Endodermal cell (in vitro differentiated cells): ENCODE measurements at regions not wholly inside any gene's neighbourhood (a gene's known extent, or its start where the extent isn't known, plus 50 kb on each side); places are given as distances from the start of the nearest gene placed in this dataset.

ENCODE experiments used
- DNase-seq: peaks from one replicate; pipeline ENCODE4 v3.0.0-alpha.2; 2017
- H3K27ac ChIP-seq: 2 replicates; pipeline ENCODE4 v1.5.1; 2013; ENCODE audit warnings: mild to moderate bottlenecking, low read depth, low read length, moderate library complexity
- H3K27me3 ChIP-seq: 2 replicates; pipeline ENCODE4 v1.6.1; 2013; ENCODE audit warnings: mild to moderate bottlenecking, low read length, moderate library complexity; ENCODE audit not compliant: insufficient read depth, control insufficient read depth, poor library complexity, severe bottlenecking
- H3K36me3 ChIP-seq: 2 replicates; pipeline ENCODE4 v1.7.0; 2013; ENCODE audit warnings: mild to moderate bottlenecking, low read length, moderate library complexity; ENCODE audit not compliant: control insufficient read depth, insufficient read depth
- H3K4me1 ChIP-seq: one replicate; pipeline ENCODE4 v1.7.0; 2013; ENCODE audit warnings: low read length; ENCODE audit not compliant: control insufficient read depth, insufficient read depth
- H3K4me3 ChIP-seq: 2 replicates; pipeline ENCODE4 v1.5.1; 2013; ENCODE audit warnings: mild to moderate bottlenecking, low read length, moderate library complexity
- H3K9ac ChIP-seq: 2 replicates; pipeline ENCODE4 v1.6.1; 2013; ENCODE audit warnings: mild to moderate bottlenecking, low read length, moderate library complexity; ENCODE audit not compliant: poor library complexity, severe bottlenecking; ENCODE audit errors: extremely low read depth
- H3K9me3 ChIP-seq: 2 replicates; pipeline ENCODE4 v1.6.1; 2013; ENCODE audit warnings: mild to moderate bottlenecking, low read length, moderate library complexity; ENCODE audit not compliant: control insufficient read depth
- H3K27ac Mint-ChIP-seq: 2 replicates; pipeline ENCODE4 v1.8.0; 2020; ENCODE audit warnings: mixed read lengths
- H3K27me3 Mint-ChIP-seq: 2 replicates; pipeline ENCODE4 v1.8.0; 2021; ENCODE audit warnings: mild to moderate bottlenecking, mixed read lengths; ENCODE audit not compliant: insufficient read depth
- H3K36me3 Mint-ChIP-seq: 2 replicates; pipeline ENCODE4 v1.8.0; 2020; ENCODE audit warnings: low read depth, mixed read lengths
- H3K4me1 Mint-ChIP-seq: 2 replicates; pipeline ENCODE4 v1.8.0; 2020; ENCODE audit warnings: mixed read lengths
- H3K4me3 Mint-ChIP-seq: 2 replicates; pipeline ENCODE4 v1.8.0; 2020; ENCODE audit warnings: mild to moderate bottlenecking, moderate library complexity, mixed read lengths
- H3K9me3 Mint-ChIP-seq: 2 replicates; pipeline ENCODE4 v1.8.0; 2020; ENCODE audit warnings: mild to moderate bottlenecking, mixed read lengths
- CTCF ChIP-seq: fragments of 200-600 bp; sonication (generic); conservative IDR thresholded peaks from 2 replicates; pipeline ENCODE4 v1.5.0; 2021; ENCODE audit warnings: antibody characterized with exemption, mild to moderate bottlenecking
- WGBS, 2 experiments: methylation state at CpG; one replicate each; pipeline versions ENCODE4 v1.1.5 to v1.1.7; 2013; ENCODE audit warnings: missing lambda C conversion rate in 2 of 2, mixed read lengths in 1 of 2; ENCODE audit not compliant: insufficient coverage in 1 of 2, insufficient read length in 1 of 2; 5-methylcytosine and 5-hydroxymethylcytosine counted together

- Histone ChIP-seq H3K9me3 (no peaks in the 10 kb centered on the region), H3K4me1 (peaks cover 8% of the 10 kb centered on the region), H3K4me3 (no peak overlapping the region), H3K9ac (no peak overlapping the region), H3K36me3 (no peaks in the 10 kb centered on the region), H3K27me3 (no peaks in the 10 kb centered on the region), H3K27ac (no peak overlapping the region)
- no peak overlapping the region for H3K4me3 Mint-ChIP-seq
- H3K27ac Mint-ChIP-seq = no peak overlapping the region
- no peak for TF ChIP-seq CTCF
- peaks cover 5% of the 10 kb centered on the region for H3K27me3 Mint-ChIP-seq
- peaks cover 14% of the 10 kb centered on the region for H3K4me1 Mint-ChIP-seq
- no peaks in the 10 kb centered on the region for H3K36me3 Mint-ChIP-seq
- WGBS, 2 experiments = 81 to 86% methylated on average over 1 of the region's 1 CpG
- no peaks in the 10 kb centered on the region for H3K9me3 Mint-ChIP-seq
- DNase-seq = no peak
These were observed 53.3 kb upstream of the SLC22A23 start for GRCh38 chr6:3510178-3510577.

- no peak for DNase-seq
- H3K4me1 ChIP-seq = peaks cover 8% of the 10 kb centered on the region
- H3K27ac ChIP-seq = no peak overlapping the region
- H3K27me3 ChIP-seq = no peaks in the 10 kb centered on the region
- TF ChIP-seq CTCF = no peak
- no peak overlapping the region for H3K9ac ChIP-seq
- H3K9me3 Mint-ChIP-seq = peaks cover 2% of the 10 kb centered on the region
- H3K4me3 ChIP-seq = no peak overlapping the region
- H3K27me3 Mint-ChIP-seq = no peaks in the 10 kb centered on the region
- peaks cover 14% of the 10 kb centered on the region for H3K4me1 Mint-ChIP-seq
- H3K4me3 Mint-ChIP-seq = no peak overlapping the region
- H3K9me3 ChIP-seq = no peaks in the 10 kb centered on the region
- no peak overlapping the region for H3K27ac Mint-ChIP-seq
- 95 to 98% methylated on average over 4 of the region's 4 CpGs for WGBS, 2 experiments
- no peaks in the 10 kb centered on the region for H3K36me3 ChIP-seq
- no peaks in the 10 kb centered on the region for H3K36me3 Mint-ChIP-seq
These were observed 52.5 kb upstream of the SLC22A23 start for GRCh38 chr6:3509336-3509735.

GRCh38 chr6:3506751-3507383, 50.0 kb upstream of the SLC22A23 start:
- no peak overlapping the region for H3K27ac ChIP-seq
- H3K4me1 ChIP-seq = peaks cover 2% of the 10 kb centered on the region
- H3K9me3 Mint-ChIP-seq = peaks cover 2% of the 10 kb centered on the region
- DNase-seq = no peak
- H3K36me3 ChIP-seq = no peaks in the 10 kb centered on the region
- H3K4me3 Mint-ChIP-seq = no peak overlapping the region
- H3K36me3 Mint-ChIP-seq = no peaks in the 10 kb centered on the region
- H3K4me1 Mint-ChIP-seq = peaks cover 11% of the 10 kb centered on the region
- no peaks in the 10 kb centered on the region for H3K27me3 ChIP-seq
- H3K9ac ChIP-seq = no peak overlapping the region
- WGBS, 2 experiments = 93 to 96% methylated on average over 4 of the region's 4 CpGs
- H3K4me3 ChIP-seq = no peak overlapping the region
- no peaks in the 10 kb centered on the region for H3K9me3 ChIP-seq
- no peaks in the 10 kb centered on the region for H3K27me3 Mint-ChIP-seq
- TF ChIP-seq CTCF = no peak
- H3K27ac Mint-ChIP-seq = no peak overlapping the region
